Gastroesophageal sphincter (tissue), 4 donors: ENCODE measurements at regions not wholly inside any gene's neighbourhood (a gene's known extent, or its start where the extent isn't known, plus 50 kb on each side); places are given as distances from the start of the nearest gene placed in this dataset.
"Not testable (repeated sequence)": the region's sequence is repeated elsewhere in the genome, so short reads cannot be mapped to it uniquely, and the experiment has no call there.

Experiments used
- ATAC-seq: fragments of 150-250 bp; one replicate; pipeline ENCODE4 v1.9.1; 2016; ENCODE audit warnings: mild to moderate bottlenecking, moderate library complexity
- H3K27ac ChIP-seq, 4 donors: fragments of 200-600 bp; sonication (generic) in 3 of 4; 1 replicate in 3 of 4; 2 replicates in 1 of 4; pipeline ENCODE4 v1.5.1; 2016 to 2019
- H3K27me3 ChIP-seq: fragments of 200-600 bp; sonication (generic); one replicate; pipeline ENCODE4 v1.5.1; 2019
- H3K36me3 ChIP-seq, 2 donors: fragments of 200-600 bp; sonication (generic); one replicate each; pipeline ENCODE4 v1.5.1; 2019; ENCODE audit warnings: control low read depth in 1 of 2
- H3K4me1 ChIP-seq, 3 donors: fragments of 200-600 bp; sonication (generic); 1 replicate in 2 of 3; 2 replicates in 1 of 3; pipeline ENCODE4 v1.5.1; 2016 to 2019; ENCODE audit warnings: control low read depth in 2 of 3
- H3K4me3 ChIP-seq, 2 donors: fragments of 200-600 bp; sonication (generic); one replicate each; pipeline ENCODE4 v1.5.1; 2019; ENCODE audit warnings: mild to moderate bottlenecking in 1 of 2, moderate library complexity in 1 of 2
- H3K9me3 ChIP-seq, 3 donors: fragments of 200-600 bp; sonication (generic); one replicate each; pipeline ENCODE4 v1.5.1; 2017 to 2019; ENCODE audit warnings: control low read depth in 2 of 3
- EP300 ChIP-seq: sonication (generic); formaldehyde crosslinking; IDR thresholded peaks from one replicate; pipeline ENCODE4 v1.6.1; 2017; ENCODE audit warnings: antibody characterized with exemption, mild to moderate bottlenecking
- POLR2A ChIP-seq, 2 donors: fragments of 450-650 bp; IDR thresholded peaks; one replicate each; pipeline ENCODE4 v1.6.1; 2017; ENCODE audit warnings: antibody characterized with exemption in 2 of 2, mild to moderate bottlenecking in 2 of 2, moderate library complexity in 1 of 2
- POLR2AphosphoS5 ChIP-seq: sonication (generic); formaldehyde crosslinking; IDR thresholded peaks from one replicate; pipeline ENCODE4 v1.6.1; 2017; ENCODE audit warnings: antibody characterized with exemption
- WGBS, 2 donors: methylation state at CpG; one replicate each; pipeline ENCODE4 v1.1.5; 2018; ENCODE audit warnings: low coverage in 1 of 2; 5-methylcytosine and 5-hydroxymethylcytosine counted together
- TF ChIP-seq, protein P1 (sequence below), 4 experiments: fragments of 200-600 bp in 2 of 4; fragments of 450-650 bp in 2 of 4; sonication (generic) in 1 of 4; IDR thresholded peaks; one replicate each; pipeline ENCODE4 v1.5.1; 2017 to 2019; ENCODE audit warnings: antibody characterized with exemption in 4 of 4, mild to moderate bottlenecking in 2 of 4, moderate library complexity in 2 of 4

DNA sequence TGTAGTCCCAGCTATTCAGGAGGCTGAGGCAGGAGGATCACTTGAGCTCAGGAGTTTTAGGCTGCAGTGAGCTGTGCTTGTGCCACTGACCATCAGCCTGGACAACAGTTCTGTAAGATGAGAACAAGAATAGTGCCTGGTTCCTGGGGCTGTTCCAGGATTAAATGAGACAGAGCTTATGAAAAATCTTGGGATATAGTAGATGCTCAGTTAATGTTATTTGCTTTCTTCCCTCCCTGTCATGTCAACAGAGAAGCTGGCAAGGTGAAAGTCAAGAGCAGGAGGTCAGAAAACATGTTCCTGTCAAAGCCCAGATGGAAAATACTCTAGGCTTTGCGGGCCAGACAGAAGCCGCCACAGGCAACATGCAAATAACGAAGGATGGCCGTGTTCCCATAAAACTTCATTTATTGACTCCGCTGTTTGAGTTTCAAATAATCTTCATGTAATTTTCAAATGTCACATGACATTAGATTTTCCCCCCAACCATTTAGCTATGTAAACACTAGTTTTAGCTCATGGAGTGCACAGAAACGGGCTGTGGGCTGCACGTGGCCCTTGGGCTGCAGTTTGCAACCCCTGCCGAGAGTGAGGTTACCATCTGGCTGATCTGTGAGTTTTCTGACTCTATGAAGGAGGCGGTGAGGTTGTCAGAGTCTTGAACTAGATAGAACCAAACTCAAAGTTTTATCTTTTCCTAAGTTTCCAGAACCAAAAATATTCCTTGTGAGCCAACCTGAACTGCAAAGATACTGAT lies 63.4 kb upstream of the PMEPA1 start:
- no peak for TF ChIP-seq POLR2AphosphoS5
- TF ChIP-seq EP300 = no peak
- TF ChIP-seq POLR2A (IDR thresholded peaks at IDR 0.05) = no peak
- TF ChIP-seq, protein P1, sequence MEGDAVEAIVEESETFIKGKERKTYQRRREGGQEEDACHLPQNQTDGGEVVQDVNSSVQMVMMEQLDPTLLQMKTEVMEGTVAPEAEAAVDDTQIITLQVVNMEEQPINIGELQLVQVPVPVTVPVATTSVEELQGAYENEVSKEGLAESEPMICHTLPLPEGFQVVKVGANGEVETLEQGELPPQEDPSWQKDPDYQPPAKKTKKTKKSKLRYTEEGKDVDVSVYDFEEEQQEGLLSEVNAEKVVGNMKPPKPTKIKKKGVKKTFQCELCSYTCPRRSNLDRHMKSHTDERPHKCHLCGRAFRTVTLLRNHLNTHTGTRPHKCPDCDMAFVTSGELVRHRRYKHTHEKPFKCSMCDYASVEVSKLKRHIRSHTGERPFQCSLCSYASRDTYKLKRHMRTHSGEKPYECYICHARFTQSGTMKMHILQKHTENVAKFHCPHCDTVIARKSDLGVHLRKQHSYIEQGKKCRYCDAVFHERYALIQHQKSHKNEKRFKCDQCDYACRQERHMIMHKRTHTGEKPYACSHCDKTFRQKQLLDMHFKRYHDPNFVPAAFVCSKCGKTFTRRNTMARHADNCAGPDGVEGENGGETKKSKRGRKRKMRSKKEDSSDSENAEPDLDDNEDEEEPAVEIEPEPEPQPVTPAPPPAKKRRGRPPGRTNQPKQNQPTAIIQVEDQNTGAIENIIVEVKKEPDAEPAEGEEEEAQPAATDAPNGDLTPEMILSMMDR (IDR thresholded peaks at IDR 0.05) = no peak
- Histone ChIP-seq H3K27ac (no peak overlapping the region), H3K4me3 (no peak overlapping the region), H3K36me3 (no peaks in the 10 kb centered on the region), H3K4me1 (no peaks in the 10 kb centered on the region), H3K9me3 (no peaks in the 10 kb centered on the region), H3K27me3 (no peaks in the 10 kb centered on the region)
- WGBS, 2 donors = 94 to 97% methylated on average over 5 to 6 of the region's 9 CpGs
- ATAC-seq = no peak

GRCh38 chr20:57772349-57772964 lies 62.6 kb upstream of the PMEPA1 start:
- no peak overlapping the region for H3K27ac ChIP-seq
- no peaks in the 10 kb centered on the region for H3K9me3 ChIP-seq
- no peaks in the 10 kb centered on the region for H3K36me3 ChIP-seq
- TF ChIP-seq POLR2A (IDR thresholded peaks at IDR 0.05) = no peak
- TF ChIP-seq, protein P1 (IDR thresholded peaks at IDR 0.05) = no peak
- TF ChIP-seq EP300 = no peak
- TF ChIP-seq POLR2AphosphoS5 = no peak
- no peaks in the 10 kb centered on the region for H3K4me1 ChIP-seq
- no peak for ATAC-seq
- no peaks in the 10 kb centered on the region for H3K27me3 ChIP-seq
- 58 to 71% methylated on average over 7 of the region's 15 CpGs for WGBS, 2 donors
- H3K4me3 ChIP-seq = no peak overlapping the region

DNA sequence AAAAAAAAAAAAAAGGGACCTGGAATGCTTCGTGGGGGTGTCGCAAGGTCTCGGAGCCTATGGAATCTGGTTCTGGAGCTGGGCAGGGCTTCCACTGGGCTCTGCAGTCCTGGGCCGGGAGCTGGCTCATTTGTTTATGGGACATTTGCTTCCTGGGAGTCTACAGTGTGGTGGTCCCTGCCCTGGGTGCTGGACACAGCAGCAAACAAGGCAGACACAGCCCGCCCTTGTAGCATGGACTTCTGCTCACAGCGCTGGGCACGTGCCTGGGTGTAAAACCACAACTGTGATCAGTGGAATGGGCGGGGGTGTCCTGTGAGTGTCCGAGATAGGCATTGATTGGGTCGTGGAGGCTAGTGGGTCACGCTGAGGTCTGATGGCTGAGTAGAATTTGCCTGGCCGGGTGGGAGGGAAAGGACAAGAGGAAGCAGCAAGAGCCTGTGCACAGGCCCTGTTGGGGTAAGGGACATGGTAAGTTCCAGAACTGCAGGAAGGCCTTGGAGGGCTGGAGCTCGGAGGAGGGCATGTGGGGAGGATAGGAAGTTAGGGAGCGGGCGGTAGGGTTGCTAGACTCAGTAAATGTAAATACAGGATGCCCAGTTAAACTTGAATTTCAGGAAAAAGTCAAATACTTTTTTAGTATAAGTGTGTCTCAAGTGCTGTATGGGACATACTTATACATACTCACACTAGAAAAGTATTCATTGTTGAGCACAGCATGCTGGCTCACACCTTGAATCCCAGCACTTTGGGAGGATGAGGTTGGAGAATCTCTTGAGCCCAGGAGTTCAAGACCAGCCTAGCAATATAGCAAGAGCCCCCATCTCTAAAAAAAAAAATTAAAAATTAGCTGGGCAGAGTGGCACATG lies 61.3 kb upstream of the PMEPA1 start:
- WGBS, 2 donors = 80 to 90% methylated on average over 12 of the region's 15 CpGs

GRCh38 chr20:57770401-57770800 lies 60.6 kb upstream of the PMEPA1 start:
- H3K4me3 ChIP-seq, H3K36me3 ChIP-seq, H3K27ac ChIP-seq, ATAC-seq, H3K9me3 ChIP-seq, H3K4me1 ChIP-seq, H3K27me3 ChIP-seq: not testable (repeated sequence)
- 77 to 100% methylated on average over 1 to 4 of the region's 8 CpGs for WGBS, 2 donors

More for the DNA sequence above, 61.3 kb upstream of the PMEPA1 start:
- no peaks in the 10 kb centered on the region for H3K36me3 ChIP-seq
- no peak for TF ChIP-seq POLR2A (IDR thresholded peaks at IDR 0.05)
- no peak for TF ChIP-seq EP300
- TF ChIP-seq, protein P1 (IDR thresholded peaks at IDR 0.05) = no peak
- TF ChIP-seq POLR2AphosphoS5 = no peak
- H3K4me3 ChIP-seq = no peak overlapping the region
- ATAC-seq = no peak
- H3K9me3 ChIP-seq = no peaks in the 10 kb centered on the region
- H3K4me1 ChIP-seq = no peaks in the 10 kb centered on the region
- H3K27ac ChIP-seq = no peak overlapping the region
- no peaks in the 10 kb centered on the region for H3K27me3 ChIP-seq

DNA sequence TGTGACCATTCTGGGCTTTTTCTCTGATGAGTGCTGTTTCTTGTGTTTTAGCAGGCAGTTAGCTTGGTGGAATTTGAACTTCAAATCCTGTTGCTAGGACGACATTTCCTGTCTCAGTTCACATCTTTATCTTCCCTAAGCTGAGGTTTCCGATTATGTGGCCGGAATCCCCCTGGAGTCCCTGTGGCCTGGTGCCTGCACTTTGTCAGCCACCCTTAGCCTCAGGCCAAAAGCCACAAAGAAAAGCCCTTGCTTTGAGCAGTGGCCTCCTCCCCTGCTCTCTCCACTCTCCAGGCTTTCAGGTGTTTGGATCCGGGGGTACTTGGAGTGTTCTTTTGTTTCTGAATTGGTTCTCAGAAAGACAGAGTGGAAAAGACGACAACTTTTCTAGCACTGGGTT lies 59.9 kb upstream of the PMEPA1 start:
- Histone ChIP-seq H3K27ac (no peak overlapping the region), H3K9me3 (peaks cover 0 to 5% (median 0%) of the 10 kb centered on the region in 3 donors), H3K36me3 (no peaks in the 10 kb centered on the region), H3K27me3 (no peaks in the 10 kb centered on the region), H3K4me3 (no peak overlapping the region), H3K4me1 (no peaks in the 10 kb centered on the region)
- TF ChIP-seq, protein P1 (IDR thresholded peaks at IDR 0.05) = no peak
- TF ChIP-seq POLR2A (IDR thresholded peaks at IDR 0.05) = no peak
- no peak for TF ChIP-seq POLR2AphosphoS5
- no peak for TF ChIP-seq EP300
- 73% methylated on average over 5 of the region's 5 CpGs; no CpG with 5 or more reads in 1 of the 2 donors for WGBS, 2 donors
- no peak for ATAC-seq
